HG02610 (cell line): ENCODE measurements at regions not wholly inside any gene's neighbourhood (a gene's known extent, or its start where the extent isn't known, plus 50 kb on each side); places are given as distances from the start of the nearest gene placed in this dataset.

Source experiments
- ATAC-seq: cut with Tn5 transposase; IDR thresholded peaks from one replicate; pipeline ENCODE4 v1.9.1; 2021; ENCODE audit warnings: mild to moderate bottlenecking, moderate library complexity; ENCODE audit not compliant: unreplicated experiment

DNA sequence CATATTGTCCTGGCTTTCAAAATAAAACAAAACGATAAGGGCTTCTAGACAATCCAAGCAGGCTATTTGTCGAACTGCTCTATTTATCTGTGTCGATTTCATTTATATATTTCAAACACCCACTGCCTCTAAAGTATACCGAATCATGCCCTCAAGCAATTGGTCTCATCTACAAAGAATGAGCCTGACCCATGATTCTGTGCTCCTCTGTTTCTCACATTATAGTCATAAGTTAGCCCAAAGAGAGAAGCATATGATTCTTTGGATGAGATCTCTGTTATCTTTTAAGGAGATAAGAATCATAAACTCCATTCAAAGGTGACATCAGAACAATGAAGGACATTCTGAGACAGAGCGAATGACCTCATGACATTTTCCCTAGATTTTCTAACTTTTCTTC lies 191.1 kb downstream of the MAP2K6 start:
- ATAC-seq = no peak

DNA sequence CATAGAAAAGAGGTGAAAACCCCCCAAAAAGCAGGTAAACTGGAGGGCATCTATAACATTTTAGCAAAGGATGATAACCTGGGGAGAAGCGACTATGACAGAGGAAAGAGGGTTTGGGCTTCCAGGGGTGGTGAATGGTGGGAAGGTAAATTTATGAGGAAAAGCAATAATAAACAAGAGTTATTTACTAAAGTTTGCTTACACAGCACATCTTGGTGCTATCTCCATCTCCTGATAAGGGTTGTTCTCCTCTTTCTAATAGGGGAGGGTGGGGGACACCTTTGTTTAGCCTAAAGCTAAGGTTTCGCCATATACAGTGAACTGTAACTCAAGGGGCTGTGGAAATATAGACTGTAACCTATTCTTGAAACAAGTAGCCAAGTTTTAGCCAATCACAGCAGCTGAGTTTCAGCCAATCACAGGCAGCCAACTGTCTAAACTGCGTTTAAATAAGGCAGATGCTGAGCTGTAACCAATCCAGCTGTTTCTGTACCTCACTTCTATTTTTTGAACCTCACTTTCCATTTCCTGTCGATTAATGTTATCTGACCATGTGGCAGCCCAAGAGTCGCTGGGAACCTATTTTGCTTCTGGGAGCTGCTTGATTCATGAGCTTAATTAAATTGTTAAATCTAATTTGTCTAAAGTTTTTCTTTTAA lies 191.8 kb downstream of the MAP2K6 start:
- ATAC-seq = no peak

DNA sequence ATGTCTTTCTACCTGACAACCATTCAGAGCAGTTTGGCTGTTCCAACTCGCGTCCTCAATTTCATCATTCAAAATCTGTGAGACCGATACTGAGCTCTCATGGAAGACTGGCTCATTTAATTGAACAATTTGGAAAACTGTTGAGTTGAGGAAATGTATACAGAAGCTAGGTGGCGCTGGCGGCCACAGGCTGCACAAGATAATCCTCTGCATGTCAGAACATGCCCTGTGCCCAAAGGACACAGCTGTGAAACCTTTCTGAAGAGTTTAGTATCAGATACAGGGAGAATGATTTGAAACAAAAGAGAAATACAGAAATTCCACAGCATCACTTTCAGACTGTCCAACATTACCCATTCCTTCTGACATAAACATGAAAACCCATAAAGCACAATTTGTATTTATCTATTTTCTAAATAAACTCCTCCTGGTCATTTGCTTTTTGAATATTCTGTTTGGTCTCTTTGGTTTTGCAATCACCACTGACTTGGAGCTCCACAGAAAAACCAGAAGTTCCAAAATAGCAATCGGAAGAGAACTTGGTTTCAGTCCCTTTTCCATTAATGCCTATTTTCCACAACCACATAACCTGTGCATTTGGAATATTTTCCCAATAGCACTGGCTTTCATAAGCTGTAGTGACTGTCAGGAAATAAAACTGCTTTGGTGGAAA lies 192.8 kb downstream of the MAP2K6 start:
- ATAC-seq = peak; percentile 93

DNA sequence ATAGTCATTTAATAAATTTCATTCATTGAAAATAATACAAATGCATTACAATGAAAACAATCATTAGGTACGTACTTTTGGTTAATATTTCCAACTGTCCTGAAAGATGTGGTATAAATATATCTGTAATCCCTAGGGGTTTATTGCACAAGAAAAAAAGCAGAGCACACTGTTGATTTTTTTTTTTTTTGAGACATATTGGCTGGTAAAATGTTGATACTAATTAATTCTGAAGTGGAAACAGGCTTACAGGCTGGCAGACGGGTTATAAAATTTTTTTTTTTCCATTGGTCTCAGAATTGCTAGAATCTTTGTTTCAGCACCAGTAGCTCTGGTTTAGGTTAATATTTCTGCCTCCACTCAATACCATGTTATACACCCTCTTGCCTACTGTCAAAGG lies 193.6 kb downstream of the MAP2K6 start:
- no peak for ATAC-seq

DNA sequence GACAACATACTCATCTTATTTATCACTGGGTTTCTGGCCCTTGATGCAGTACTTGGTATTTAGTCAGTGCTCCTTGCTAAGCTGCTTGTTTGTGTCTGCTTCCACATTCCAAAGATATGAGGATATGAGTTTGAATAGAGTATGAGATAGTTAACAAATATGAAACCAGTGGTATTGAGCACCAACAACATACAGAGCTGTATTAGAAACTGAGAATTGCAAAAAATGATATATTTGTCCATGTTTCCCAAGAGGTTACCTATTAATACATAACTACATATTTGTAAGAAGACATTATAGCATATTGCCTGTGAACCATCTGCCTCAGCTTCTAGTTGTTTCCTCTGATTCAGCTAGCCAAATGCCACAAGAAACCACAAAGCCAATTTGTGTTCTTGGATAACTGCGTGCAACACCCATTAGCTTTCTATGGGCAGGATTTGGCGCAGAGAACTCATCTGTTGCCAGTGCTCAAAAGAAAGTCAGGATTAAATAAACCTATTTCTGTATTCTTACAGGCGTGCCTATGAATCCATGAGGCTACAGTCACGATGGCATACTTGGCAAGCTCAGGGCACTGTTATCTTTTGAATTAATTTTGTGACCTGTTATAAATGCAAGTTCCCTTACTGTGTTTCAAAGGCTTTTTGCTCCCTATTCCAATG lies 194.4 kb downstream of the MAP2K6 start:
- no peak for ATAC-seq

DNA sequence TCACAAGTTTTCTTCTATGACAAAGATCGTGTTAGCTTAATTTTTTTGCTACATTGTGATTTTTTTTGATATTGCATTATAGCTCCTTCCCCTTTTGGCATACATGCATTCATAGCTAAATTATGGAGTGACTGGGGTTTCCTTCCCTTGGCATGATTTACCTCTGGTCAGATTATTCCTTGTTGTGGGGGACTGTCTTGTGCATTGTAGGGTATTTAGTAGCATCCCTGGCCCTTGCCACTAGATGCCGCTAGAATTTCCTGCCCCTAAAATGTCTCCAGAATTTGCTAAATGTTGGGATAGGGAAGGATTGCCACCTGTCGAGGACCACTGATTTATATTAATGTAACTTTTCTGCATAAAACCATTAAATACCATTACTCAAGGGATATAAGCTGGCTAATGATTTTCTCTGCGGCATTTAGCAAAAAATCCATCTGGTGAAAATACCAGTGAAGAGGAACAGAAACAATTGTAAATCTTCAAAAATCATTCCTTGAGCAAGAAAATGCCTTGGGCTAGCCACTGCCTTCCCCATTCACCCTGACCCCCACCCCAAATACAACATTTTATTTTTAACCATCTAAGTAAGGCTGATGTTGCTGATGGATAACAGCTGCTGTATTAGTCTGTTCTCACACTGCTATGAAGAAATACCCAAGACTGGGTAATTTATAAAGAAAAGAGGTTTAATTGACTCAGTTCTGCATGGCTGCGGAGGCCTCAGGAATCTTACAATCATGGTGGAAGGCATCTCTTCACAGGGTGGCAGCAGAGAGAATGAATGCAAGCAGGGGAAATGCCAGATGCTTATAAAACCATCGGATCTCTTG lies 195.2 kb downstream of the MAP2K6 start:
- ATAC-seq = no peak

DNA sequence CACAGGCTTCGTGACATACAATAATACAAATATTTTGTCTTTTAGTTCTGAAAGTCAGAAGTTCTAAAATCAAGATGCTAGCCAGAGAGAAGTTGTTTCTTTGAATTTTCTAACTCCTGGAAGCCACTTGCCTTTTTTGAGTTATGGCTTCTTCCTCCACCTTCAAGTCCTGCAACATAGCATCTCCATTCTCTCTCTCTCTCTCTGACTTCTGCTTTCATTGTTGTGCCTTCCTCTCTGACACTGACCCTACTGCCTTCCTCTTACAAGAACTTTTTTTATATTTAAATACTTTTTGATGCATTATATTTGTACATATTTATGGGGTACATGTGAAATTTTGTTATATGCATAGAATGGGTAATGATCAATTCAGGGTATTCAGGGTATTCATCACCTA lies 205.9 kb downstream of the MAP2K6 start:
- no peak for ATAC-seq

DNA sequence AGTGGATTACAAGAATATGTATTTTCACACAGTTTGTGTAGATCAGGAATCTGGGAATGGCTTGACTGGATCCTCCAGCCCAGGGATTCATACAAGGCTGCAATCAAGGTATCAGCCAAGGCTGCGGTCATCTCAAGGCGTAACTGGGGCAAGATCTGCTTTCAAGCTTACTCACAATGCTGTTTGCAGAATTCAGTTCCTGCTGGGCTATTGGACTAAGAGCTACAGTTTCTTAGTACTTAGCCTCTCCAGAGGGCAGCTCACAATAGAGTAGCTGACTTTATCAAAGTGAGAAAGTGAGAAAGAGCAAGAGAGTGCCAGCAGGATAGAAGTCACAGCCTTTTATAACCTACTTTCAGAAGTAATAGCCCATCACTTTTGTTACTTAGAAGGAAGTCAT lies 211.0 kb downstream of the MAP2K6 start:
- ATAC-seq = no peak

DNA sequence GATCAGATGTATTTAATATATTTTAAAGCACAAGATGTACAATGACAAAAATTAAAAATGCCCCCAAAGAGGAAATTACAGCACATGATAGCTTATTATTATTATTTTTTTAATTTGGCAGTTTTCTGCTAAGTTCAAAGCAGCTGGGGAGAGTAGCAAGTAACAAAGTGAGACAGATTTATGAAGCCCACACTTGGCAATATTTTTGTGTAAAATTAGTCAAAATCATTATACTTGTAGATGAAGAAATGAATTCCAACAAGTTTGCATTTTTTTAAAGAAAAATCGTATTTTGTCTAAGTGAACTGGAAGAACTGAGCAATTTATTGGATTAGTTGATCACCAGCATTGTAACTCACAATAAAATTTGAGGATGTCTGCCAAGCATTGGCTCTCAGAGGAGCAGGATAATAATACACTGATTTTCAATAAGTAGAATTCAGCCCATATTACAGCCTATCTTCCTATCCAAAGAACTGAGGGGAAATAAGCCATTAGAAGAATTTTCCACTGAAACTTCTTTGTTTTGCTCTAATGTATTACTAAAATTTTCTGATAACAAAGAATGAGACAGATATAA lies 215.6 kb downstream of the MAP2K6 start:
- ATAC-seq = no peak

DNA sequence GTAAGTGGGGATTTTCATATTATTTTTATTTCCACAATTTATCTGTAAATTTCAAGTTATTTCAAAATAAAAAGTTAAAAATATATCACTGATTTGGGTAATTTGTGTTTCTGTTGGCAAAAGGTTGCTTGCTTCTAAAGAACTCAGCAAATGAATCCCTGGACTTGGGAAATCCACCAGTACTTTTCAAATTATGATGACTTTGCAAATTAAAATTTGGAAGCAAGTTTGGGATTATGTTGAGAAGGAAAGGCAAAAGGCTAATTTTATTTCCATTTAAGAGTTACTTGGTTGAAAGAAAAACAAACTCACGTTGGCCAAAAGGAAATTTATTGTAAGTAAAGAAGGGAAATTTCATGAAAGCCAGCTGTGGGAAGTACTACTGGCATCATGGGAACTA lies 220.3 kb downstream of the MAP2K6 start:
- no peak for ATAC-seq

DNA sequence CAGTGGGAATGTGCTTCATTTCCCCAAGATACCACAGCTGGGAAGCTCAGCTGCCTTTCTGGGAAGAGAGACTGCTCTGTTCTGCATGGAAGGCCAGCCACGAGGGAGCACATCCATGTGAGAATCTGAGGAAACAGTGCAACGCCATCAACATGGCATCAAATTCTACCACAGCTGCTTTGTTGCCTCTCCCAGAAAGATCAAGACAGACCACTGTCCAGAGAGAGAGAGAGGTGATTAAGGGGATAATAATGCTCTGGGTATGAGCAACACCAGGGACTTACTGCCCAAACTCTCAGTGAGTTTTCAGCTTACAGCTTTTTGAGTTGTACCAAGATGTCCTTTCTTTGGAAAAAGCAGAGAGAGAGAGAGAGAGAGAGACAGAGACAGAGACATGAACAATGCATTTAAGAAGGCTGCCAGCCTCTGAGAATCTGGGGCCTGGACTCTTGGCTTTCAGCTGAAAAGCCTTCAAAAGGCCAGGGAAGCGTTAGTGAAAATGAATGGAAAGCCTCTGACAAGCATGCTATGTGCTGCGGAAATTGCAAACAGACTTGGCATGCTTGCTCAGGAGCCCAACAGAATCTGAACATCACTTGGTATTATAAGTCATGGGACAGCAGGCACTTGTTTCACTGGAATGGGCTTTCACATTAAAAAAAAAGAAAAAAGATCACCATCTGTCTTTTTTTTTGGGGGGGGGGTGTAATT lies 223.1 kb downstream of the MAP2K6 start:
- no peak for ATAC-seq

DNA sequence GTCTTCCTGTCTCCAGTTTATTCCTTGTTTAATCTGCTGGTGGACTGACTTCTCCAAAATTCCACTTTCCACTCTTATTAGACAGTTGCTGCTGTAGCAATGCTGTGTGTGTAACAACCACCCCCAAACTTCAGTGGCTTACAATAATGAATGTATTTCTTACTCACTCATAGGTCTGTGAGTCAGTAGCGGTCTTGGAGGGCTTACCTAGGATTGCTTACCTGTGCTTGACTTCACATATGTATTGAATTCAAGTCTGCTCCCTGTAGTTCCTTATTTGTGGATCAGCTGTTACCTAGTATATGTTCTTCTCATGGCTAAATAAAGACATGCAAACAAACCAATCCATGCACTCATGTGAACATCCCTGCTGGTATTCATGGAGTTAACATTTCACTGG lies 224.6 kb downstream of the MAP2K6 start:
- no peak for ATAC-seq

DNA sequence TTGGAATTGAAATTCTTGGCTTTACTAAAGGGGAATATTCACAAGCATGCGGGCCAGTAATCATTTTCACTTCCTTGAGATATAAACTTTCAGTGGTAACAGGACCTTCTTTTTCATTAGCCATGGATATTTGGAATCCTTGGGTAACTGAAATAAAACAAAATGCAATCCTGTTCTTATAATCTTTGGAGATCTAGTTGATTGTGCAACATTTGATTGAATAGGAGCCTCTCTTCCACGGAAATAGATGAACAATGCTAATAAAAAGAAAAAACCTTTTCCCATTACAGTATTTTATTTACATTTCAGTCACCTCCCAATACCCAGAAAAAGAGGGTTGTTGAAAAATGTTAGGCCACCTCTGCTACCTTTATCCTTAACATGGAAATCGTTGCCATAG lies 225.6 kb downstream of the MAP2K6 start:
- ATAC-seq = no peak

DNA sequence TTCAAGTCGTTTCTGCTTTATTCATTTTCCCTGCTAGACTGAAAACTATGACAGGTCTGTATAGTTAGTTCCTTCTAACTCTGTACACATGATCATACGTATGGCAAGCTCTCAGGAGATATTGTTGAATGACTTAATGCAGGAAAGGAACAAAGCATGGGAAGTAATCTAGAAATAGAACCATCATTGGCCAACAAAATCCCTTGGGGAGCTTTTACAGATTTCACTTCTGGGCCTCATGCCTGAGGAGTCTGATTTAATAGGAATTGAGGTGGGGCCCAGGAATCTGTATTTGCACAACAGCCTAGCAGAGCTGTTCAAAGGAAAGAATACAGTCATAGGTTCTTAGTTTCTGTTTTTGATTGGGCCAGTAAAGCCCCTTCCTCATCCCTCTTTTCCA lies 229.2 kb downstream of the MAP2K6 start:
- ATAC-seq = no peak

DNA sequence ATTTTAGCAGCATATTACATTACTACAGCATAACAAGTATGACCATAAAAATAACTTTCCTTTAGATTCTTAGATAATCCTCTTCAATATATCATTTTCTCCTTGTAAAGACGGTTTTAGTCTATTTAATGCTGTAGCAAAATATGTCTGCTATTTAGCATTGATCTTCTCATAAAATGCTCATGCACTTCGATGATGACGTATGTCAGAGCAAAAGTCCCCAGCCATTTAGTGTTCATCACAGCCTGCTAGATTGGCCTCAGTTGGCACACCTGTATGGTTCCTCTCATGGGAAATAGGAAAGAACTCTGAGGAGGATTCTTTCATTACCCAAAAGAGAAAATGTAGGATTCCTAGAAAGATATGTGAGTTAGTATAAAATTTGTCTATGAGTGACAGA lies 232.2 kb downstream of the MAP2K6 start:
- no peak for ATAC-seq

DNA sequence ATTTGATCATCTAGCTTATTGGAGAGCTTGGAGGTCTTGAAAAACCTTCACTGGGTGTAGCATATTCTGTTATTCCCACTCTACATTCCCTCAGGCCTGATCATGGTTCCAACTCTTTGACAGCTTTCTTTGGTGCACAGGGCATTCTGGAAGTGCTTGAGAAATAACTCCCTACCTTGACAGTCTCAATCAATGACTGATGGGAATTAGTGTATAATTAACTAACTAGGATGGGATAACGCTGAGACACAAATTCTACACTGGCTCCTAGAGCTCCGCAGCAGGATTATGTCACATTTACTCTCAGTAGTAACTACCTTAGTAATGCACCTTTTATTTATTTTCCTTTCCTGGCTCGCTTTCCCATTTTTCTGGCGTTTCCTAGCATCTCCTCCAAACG lies 236.4 kb downstream of the MAP2K6 start:
- no peak for ATAC-seq

DNA sequence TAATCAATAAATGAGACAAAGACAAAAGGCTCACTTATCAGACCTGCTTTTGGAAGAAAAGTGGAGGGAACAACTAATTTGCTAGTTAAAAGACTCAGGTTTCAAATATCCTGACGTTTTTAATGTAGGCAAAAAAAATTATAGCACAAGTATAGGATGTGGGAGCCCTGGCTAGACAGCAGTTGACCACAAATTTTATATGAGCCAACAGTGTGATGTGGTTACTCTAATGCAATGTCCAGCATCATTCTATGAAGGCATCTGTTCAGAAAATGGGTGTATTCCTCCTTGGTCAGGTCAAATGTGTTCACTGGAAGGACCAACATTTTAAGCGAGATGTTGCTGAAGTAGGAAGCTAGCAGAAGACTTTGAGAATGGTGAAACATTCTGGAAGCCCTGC lies 237.4 kb downstream of the MAP2K6 start:
- no peak for ATAC-seq

DNA sequence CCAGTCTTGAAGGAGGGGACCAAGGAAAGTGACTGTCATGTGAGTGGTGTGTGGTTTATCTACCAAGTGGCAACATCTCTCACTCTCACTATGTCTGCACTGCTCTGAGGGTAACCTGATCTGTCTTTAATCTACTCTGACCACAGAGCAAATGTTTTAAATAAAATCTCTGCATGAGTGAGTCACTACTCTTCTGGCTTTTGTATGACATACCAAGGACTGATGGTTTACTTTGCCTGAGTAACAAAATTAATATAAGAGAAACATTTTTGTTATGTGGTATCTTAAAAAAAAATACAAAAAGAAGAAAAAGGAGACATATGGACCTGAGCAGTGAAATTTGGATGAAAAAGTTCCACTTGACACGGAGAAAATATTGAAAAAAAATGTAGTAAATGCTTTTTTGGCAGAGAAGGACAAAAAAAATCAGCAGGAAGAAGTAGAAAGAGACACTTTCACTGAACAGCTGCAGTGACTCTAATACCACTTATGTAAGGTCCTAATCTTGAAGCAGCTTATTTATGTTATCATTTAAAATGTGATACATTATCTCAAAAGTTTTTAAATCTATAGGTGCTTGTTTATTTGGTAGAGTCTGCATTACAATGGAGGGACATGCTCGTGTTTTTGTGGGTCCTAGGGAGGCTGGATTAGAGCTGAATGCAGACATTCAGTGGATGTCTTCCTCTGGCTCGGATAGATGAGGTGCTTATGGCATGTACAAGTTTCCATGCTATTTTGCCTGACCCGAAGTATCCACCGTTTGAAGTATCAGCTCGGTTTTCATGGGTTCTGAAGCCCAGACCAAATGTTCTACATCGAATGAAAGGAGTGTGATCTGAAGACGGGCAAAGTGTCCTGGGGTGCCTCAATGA lies 240.7 kb downstream of the MAP2K6 start:
- no peak for ATAC-seq

DNA sequence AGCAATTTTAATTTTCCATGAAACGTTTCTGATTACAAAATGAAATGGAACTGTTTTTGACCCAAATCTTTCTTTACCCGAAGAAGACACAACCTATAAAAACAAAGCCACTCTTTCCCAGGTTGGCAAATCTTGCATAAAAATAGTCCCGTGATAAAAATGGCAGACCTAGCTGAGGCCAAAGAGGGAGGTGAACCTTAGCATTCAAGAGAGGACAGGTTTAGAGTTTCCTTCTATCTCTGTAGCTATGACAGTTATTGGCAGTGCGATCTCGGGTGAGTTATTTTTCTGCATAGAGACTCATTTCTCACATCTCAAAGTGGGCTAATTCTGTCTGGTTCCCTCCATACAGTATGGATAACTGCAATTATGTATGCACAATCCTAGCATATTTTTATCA lies 241.4 kb downstream of the MAP2K6 start:
- ATAC-seq = no peak
